Loucy (cell line): ENCODE measurements at regions not wholly inside any gene's neighbourhood (a gene's known extent, or its start where the extent isn't known, plus 50 kb on each side); places are given as distances from the start of the nearest gene placed in this dataset.

Source experiments
- CTCF ChIP-seq: fragments of 200-600 bp; sonication (generic); conservative IDR thresholded peaks from 2 replicates; pipeline ENCODE4 v1.5.1; 2014; ENCODE audit warnings: mild to moderate bottlenecking, antibody characterized with exemption, low read length
- EZH2phosphoT487 ChIP-seq: fragments of 200-600 bp; IDR thresholded peaks from 2 replicates; pipeline ENCODE4 v1.6.1; 2018; ENCODE audit warnings: antibody characterized with exemption, mild to moderate bottlenecking, moderate library complexity, borderline replicate concordance

GRCh38 chr6:133833949-133834359, 55.0 kb upstream of the TCF21 start:
- TF ChIP-seq CTCF: no peak
- no peak for TF ChIP-seq EZH2phosphoT487
